ENCODE measurements at regions not wholly inside any gene's neighbourhood (a gene's known extent, or its start where the extent isn't known, plus 50 kb on each side); places are given as distances from the start of the nearest gene placed in this dataset.

GRCh38 chr4:177596035-177596434 is 153.8 kb upstream of the AGA start:
- intact Hi-C loops (cut with DNase I): no loop called here
- 83% methylated on average over 4 of the region's 4 CpGs for WGBS
- Histone ChIP-seq H3K4me1 (no peaks in the 10 kb centered on the region), H3K27me3 (no peaks in the 10 kb centered on the region), H3K27ac (replicated peaks in 1 of 4) (no peak overlapping the region), H3K9me3 (no peaks in the 10 kb centered on the region), H3K4me3 (no peak overlapping the region), H3K36me3 (no peaks in the 10 kb centered on the region)
- no peak for DNase-seq (ENCODE audit: extremely low spot score)
- TF ChIP-seq EP300 (IDR thresholded peaks at IDR 0.05) (no peak), POLR2AphosphoS5 (IDR thresholded peaks at IDR 0.05) (no peak), CTCF (IDR thresholded peaks at IDR 0.05) (no peak), POLR2A (IDR thresholded peaks at IDR 0.05; ENCODE audit: low read depth) (no peak)

- intact Hi-C loops (cut with DNase I): no loop called here
- Histone ChIP-seq H3K27ac (replicated peaks in 1 of 4) (no peak overlapping the region), H3K36me3 (no peaks in the 10 kb centered on the region), H3K27me3 (no peaks in the 10 kb centered on the region), H3K4me1 (no peaks in the 10 kb centered on the region), H3K9me3 (no peaks in the 10 kb centered on the region), H3K4me3 (no peak overlapping the region)
- DNase-seq (ENCODE audit: extremely low spot score): no peak
- WGBS: 88% methylated on average over 7 of the region's 7 CpGs
- TF ChIP-seq EP300 (IDR thresholded peaks at IDR 0.05) (no peak), POLR2A (IDR thresholded peaks at IDR 0.05; ENCODE audit: low read depth) (no peak), POLR2AphosphoS5 (IDR thresholded peaks at IDR 0.05) (no peak), CTCF (IDR thresholded peaks at IDR 0.05) (no peak)
These were observed 154.8 kb upstream of the AGA start for GRCh38 chr4:177596991-177597390.

GRCh38 chr4:177605252-177605651 is 163.0 kb upstream of the AGA start:
- H3K36me3 ChIP-seq: no peaks in the 10 kb centered on the region
- DNase-seq (ENCODE audit: extremely low spot score): no peak
- H3K27me3 ChIP-seq: no peaks in the 10 kb centered on the region
- H3K4me3 ChIP-seq: no peak overlapping the region
- WGBS: 21% methylated on average over 1 of the region's 1 CpG
- H3K9me3 ChIP-seq: no peaks in the 10 kb centered on the region
- TF ChIP-seq POLR2AphosphoS5 (IDR thresholded peaks at IDR 0.05) (no peak), POLR2A (IDR thresholded peaks at IDR 0.05; ENCODE audit: low read depth) (no peak), EP300 (IDR thresholded peaks at IDR 0.05) (no peak), CTCF (IDR thresholded peaks at IDR 0.05) (no peak)
- H3K4me1 ChIP-seq: no peaks in the 10 kb centered on the region
- no peak overlapping the region for H3K27ac ChIP-seq (replicated peaks in 1 of 4)
- intact Hi-C loops (cut with DNase I): no loop called here

DNA sequence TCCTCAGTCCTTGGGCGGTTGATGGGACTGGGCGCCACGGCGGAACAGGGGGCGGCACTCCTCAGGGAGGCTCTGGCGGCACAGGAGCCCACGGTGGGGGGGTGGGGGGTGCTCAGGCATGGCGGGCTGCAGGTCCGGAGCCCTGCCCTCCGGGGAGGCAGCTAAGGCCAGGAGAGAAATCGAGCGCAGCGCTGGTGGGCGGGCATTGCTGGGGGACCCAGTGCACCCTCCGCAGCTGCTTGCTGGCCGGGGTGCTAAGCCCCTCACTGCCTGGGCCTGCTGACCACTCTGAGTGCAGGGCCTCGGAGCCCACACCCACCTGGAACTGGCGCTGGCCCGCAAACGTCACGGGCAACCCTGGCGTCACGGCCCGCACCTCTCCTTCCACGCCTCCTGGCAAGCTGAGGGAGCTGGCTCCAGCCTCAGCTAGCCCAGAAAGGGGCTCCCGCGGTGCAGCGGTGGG is 164.9 kb upstream of the AGA start:
- intact Hi-C loops (cut with DNase I): no loop called here
- H3K4me3 ChIP-seq: no peak overlapping the region
- no peaks in the 10 kb centered on the region for H3K27me3 ChIP-seq
- WGBS: no CpG with 5 or more reads among the region's 28 CpGs
- no peaks in the 10 kb centered on the region for H3K4me1 ChIP-seq
- H3K27ac ChIP-seq (replicated peaks in 1 of 4): no peak overlapping the region
- TF ChIP-seq POLR2AphosphoS5 (IDR thresholded peaks at IDR 0.05) (no peak), CTCF (IDR thresholded peaks at IDR 0.05) (no peak), EP300 (IDR thresholded peaks at IDR 0.05) (no peak), POLR2A (IDR thresholded peaks at IDR 0.05; ENCODE audit: low read depth) (no peak)
- H3K9me3 ChIP-seq: no peaks in the 10 kb centered on the region
- no peaks in the 10 kb centered on the region for H3K36me3 ChIP-seq
- no peak for DNase-seq (ENCODE audit: extremely low spot score)

DNA sequence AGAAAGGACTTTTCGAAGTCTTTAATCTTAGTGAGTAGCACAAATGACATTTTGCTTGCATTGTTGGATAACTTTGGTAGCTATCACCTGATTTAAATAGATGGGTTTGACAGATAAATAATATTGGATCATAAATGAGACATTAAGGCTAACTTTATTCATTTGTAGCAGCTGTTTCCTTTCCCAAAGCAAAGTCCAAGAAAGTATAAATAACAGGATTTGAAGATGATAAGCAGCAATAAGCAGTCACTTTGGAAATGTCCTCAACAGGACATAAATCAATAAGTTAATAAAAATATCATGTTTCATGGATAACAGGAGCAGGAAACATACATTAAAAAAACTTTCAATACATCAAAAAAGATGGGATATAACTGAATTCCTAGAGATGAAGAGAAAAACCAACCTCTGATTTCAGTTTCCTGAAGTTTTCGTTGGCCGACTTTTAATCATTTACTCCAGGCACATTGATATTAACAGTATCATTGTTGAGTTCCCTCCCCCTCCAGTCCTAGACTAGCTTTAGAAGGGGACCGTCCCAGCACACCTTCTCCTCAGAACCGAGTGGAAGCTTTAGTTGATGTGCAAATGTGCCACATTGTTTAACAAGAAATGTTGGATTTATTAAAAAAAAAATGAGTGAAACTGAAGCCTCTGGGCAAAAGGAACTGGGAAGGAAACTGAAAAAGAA is 169.9 kb upstream of the AGA start:
- no peak overlapping the region for H3K4me3 ChIP-seq
- H3K27ac ChIP-seq (replicated peaks in 1 of 4): no peak overlapping the region
- DNase-seq (ENCODE audit: extremely low spot score): no peak
- intact Hi-C loops (cut with DNase I): no loop called here
- H3K36me3 ChIP-seq: no peaks in the 10 kb centered on the region
- no peaks in the 10 kb centered on the region for H3K9me3 ChIP-seq
- H3K27me3 ChIP-seq: no peaks in the 10 kb centered on the region
- WGBS: 41% methylated on average over 5 of the region's 5 CpGs
- TF ChIP-seq POLR2A (IDR thresholded peaks at IDR 0.05; ENCODE audit: low read depth) (no peak), CTCF (IDR thresholded peaks at IDR 0.05) (no peak), EP300 (IDR thresholded peaks at IDR 0.05) (no peak), POLR2AphosphoS5 (IDR thresholded peaks at IDR 0.05) (no peak)
- no peaks in the 10 kb centered on the region for H3K4me1 ChIP-seq

Data from esophagus muscularis mucosa (tissue), 4 donors.